H9 (cell line): ENCODE measurements at regions not wholly inside any gene's neighbourhood (a gene's known extent, or its start where the extent isn't known, plus 50 kb on each side); places are given as distances from the start of the nearest gene placed in this dataset.

ENCODE experiments used
- DNase-seq: peaks from one replicate; pipeline ENCODE4 v3.0.0-alpha.2; 2017
- H2AFZ ChIP-seq: one replicate; pipeline ENCODE4 v1.6.1; 2013; ENCODE audit warnings: mild to moderate bottlenecking, low read length, control low read depth, moderate library complexity
- H2AK5ac ChIP-seq: 2 replicates; pipeline ENCODE4 v1.6.1; 2013; ENCODE audit warnings: low read length, control low read depth, mixed read lengths; ENCODE audit not compliant: insufficient read length
- H2BK120ac ChIP-seq: one replicate; pipeline ENCODE4 v1.6.1; 2013; ENCODE audit warnings: low read depth, mild to moderate bottlenecking, low read length, control low read depth, inconsistent platforms; ENCODE audit not compliant: poor library complexity, severe bottlenecking
- H2BK12ac ChIP-seq: 2 replicates; pipeline ENCODE4 v1.6.1; 2013; ENCODE audit warnings: low read length, control low read depth, mixed read lengths, low read depth; ENCODE audit not compliant: insufficient read length
- H2BK15ac ChIP-seq: 2 replicates; pipeline ENCODE4 v1.6.1; 2013; ENCODE audit warnings: low read depth, low read length, control low read depth
- H2BK20ac ChIP-seq: one replicate; pipeline ENCODE4 v1.6.1; 2013; ENCODE audit warnings: low read depth, mild to moderate bottlenecking, low read length, control low read depth, inconsistent platforms; ENCODE audit not compliant: poor library complexity, severe bottlenecking
- H2BK5ac ChIP-seq: 2 replicates; pipeline ENCODE4 v1.6.1; 2013; ENCODE audit warnings: low read length, control low read depth, mixed read lengths; ENCODE audit not compliant: insufficient read length
- H3K14ac ChIP-seq: 2 replicates; pipeline ENCODE4 v1.6.1; 2013; ENCODE audit warnings: low read length, control low read depth; ENCODE audit not compliant: insufficient read depth
- H3K18ac ChIP-seq: 2 replicates; pipeline ENCODE4 v1.6.1; 2013; ENCODE audit warnings: low read depth, mild to moderate bottlenecking, mixed read lengths, low read length, control low read depth; ENCODE audit not compliant: insufficient read length
- H3K23ac ChIP-seq: 2 replicates; pipeline ENCODE4 v1.6.1; 2013; ENCODE audit warnings: low read length, control low read depth, mixed read lengths, low read depth; ENCODE audit not compliant: insufficient read length
- H3K23me2 ChIP-seq: 2 replicates; pipeline ENCODE4 v1.6.1; 2013; ENCODE audit warnings: low read depth, mild to moderate bottlenecking, mixed read lengths, low read length, control low read depth; ENCODE audit not compliant: insufficient read length, poor library complexity, severe bottlenecking
- H3K27ac ChIP-seq: 2 replicates; pipeline ENCODE4 v1.5.1; 2013; ENCODE audit warnings: low read length, control low read depth, mixed read lengths, low read depth; ENCODE audit not compliant: insufficient read length
- H3K27me3 ChIP-seq: 2 replicates; pipeline ENCODE4 v1.6.1; 2013; ENCODE audit warnings: low read length, control low read depth, inconsistent platforms; ENCODE audit not compliant: insufficient read depth
- H3K4ac ChIP-seq: 2 replicates; pipeline ENCODE4 v1.6.1; 2013; ENCODE audit warnings: low read depth, mild to moderate bottlenecking, control low read depth, inconsistent platforms, low read length, moderate library complexity
- H3K4me1 ChIP-seq: 2 replicates; pipeline ENCODE4 v1.6.1; 2013; ENCODE audit warnings: low read length, control low read depth, inconsistent platforms; ENCODE audit not compliant: insufficient read depth
- H3K4me2 ChIP-seq: 2 replicates; pipeline ENCODE4 v1.6.1; 2013; ENCODE audit warnings: low read length, control low read depth, mixed read lengths; ENCODE audit not compliant: insufficient read length, insufficient read depth
- H3K56ac ChIP-seq: 2 replicates; pipeline ENCODE4 v1.6.1; 2013; ENCODE audit warnings: low read depth, mild to moderate bottlenecking, mixed read lengths, low read length, control low read depth; ENCODE audit not compliant: insufficient read length
- H3K79me1 ChIP-seq: 2 replicates; pipeline ENCODE4 v1.6.1; 2013; ENCODE audit warnings: low read depth, mild to moderate bottlenecking, moderate library complexity, low read length, control low read depth, inconsistent platforms; ENCODE audit not compliant: insufficient read depth, poor library complexity, severe bottlenecking
- H3K79me2 ChIP-seq: 2 replicates; pipeline ENCODE4 v1.6.1; 2013; ENCODE audit warnings: low read length, control low read depth, inconsistent platforms; ENCODE audit not compliant: insufficient read depth
- H3K9ac ChIP-seq: 2 replicates; pipeline ENCODE4 v1.6.1; 2013; ENCODE audit warnings: low read length, control low read depth, mixed read lengths; ENCODE audit not compliant: insufficient read length; ENCODE audit errors: extremely low read depth
- H3K9me3 ChIP-seq: one replicate; pipeline ENCODE4 v1.6.1; 2013; ENCODE audit warnings: low read depth, low read length, inconsistent platforms; ENCODE audit not compliant: control insufficient read depth
- H3T11ph ChIP-seq: one replicate; pipeline ENCODE4 v1.6.1; 2013; ENCODE audit warnings: mild to moderate bottlenecking, low read length, control low read depth, inconsistent platforms
- H4K20me1 ChIP-seq: one replicate; pipeline ENCODE4 v1.6.1; 2013; ENCODE audit not compliant: control insufficient read depth, insufficient read length, insufficient read depth
- H4K5ac ChIP-seq: 2 replicates; pipeline ENCODE4 v1.6.1; 2013; ENCODE audit warnings: low read depth, mild to moderate bottlenecking, mixed read lengths, low read length, control low read depth; ENCODE audit not compliant: insufficient read length
- H4K8ac ChIP-seq: replicated peaks from 2 replicates; pipeline ENCODE4 v1.6.1; 2013; ENCODE audit warnings: low read length, control low read depth, mixed read lengths, low read depth; ENCODE audit not compliant: insufficient read length
- H4K91ac ChIP-seq: 2 replicates; pipeline ENCODE4 v1.6.1; 2013; ENCODE audit warnings: low read depth, mild to moderate bottlenecking, moderate library complexity, mixed read lengths, low read length, control low read depth; ENCODE audit not compliant: insufficient read length
- H3K27ac Mint-ChIP-seq, 3 experiments: 2 replicates in 2 of 3; 3 replicates in 1 of 3; pipeline ENCODE4 v1.8.0; 2020 to 2021; ENCODE audit warnings: mixed read lengths in 3 of 3, mild to moderate bottlenecking in 1 of 3, moderate library complexity in 1 of 3
- H3K27me3 Mint-ChIP-seq: 2 replicates; pipeline ENCODE4 v1.8.0; 2021; ENCODE audit warnings: low read depth, mild to moderate bottlenecking, moderate library complexity, mixed read lengths
- H3K36me3 Mint-ChIP-seq, 3 experiments: 2 replicates in 2 of 3; 3 replicates in 1 of 3; pipeline ENCODE4 v1.8.0; 2020 to 2021; ENCODE audit warnings: low read depth in 3 of 3, mixed read lengths in 3 of 3; ENCODE audit not compliant: insufficient read depth in 1 of 3
- H3K4me1 Mint-ChIP-seq, 2 experiments: 2 replicates each; pipeline ENCODE4 v1.8.0; 2020; ENCODE audit warnings: mixed read lengths in 2 of 2
- H3K4me3 Mint-ChIP-seq, 2 experiments: 2 replicates in 1 of 2; 3 replicates in 1 of 2; pipeline ENCODE4 v1.8.0; 2020 to 2021; ENCODE audit warnings: mild to moderate bottlenecking in 2 of 2, mixed read lengths in 2 of 2, moderate library complexity in 1 of 2
- H3K9me3 Mint-ChIP-seq, 2 experiments: 2 replicates in 1 of 2; 3 replicates in 1 of 2; pipeline ENCODE4 v1.8.0; 2020; ENCODE audit warnings: mild to moderate bottlenecking in 2 of 2, mixed read lengths in 2 of 2, moderate library complexity in 1 of 2
- CTCF ChIP-seq: fragments of 200-600 bp; sonication (generic); conservative IDR thresholded peaks from 3 replicates; pipeline ENCODE4 v1.8.0; 2021; ENCODE audit warnings: antibody characterized with exemption, mild to moderate bottlenecking
- WGBS: extraction: QIAGEN DNeasy Blood & Tissue Kit; methylation state at CpG from one replicate; pipeline ENCODE4 v1.1.7; 2013; ENCODE audit warnings: missing lambda C conversion rate, low lambda C conversion rate, mixed read lengths; ENCODE audit not compliant: insufficient read length; ENCODE audit errors: extremely low coverage; 5-methylcytosine and 5-hydroxymethylcytosine counted together

GRCh38 chr1:78387871-78388270, 102.9 kb upstream of the PTGFR start:
- Histone ChIP-seq H3T11ph (no peak overlapping the region), H3K79me2 (no peaks in the 10 kb centered on the region), H3K27me3 (no peaks in the 10 kb centered on the region), H3K27ac (no peak overlapping the region), H4K5ac (no peak overlapping the region), H3K9me3 (no peaks in the 10 kb centered on the region), H3K14ac (no peak overlapping the region), H2AK5ac (no peak overlapping the region), H3K18ac (no peak overlapping the region), H3K56ac (no peak overlapping the region), H2AFZ (no peak overlapping the region), H3K23me2 (no peaks in the 10 kb centered on the region), H3K79me1 (no peaks in the 10 kb centered on the region), H4K20me1 (no peaks in the 10 kb centered on the region), H2BK5ac (no peak overlapping the region), H3K4ac (no peak overlapping the region), H2BK20ac (no peak overlapping the region), H4K91ac (no peak overlapping the region), H3K9ac (no peak overlapping the region), H2BK15ac (no peak overlapping the region), H3K4me1 (no peaks in the 10 kb centered on the region), H3K4me2 (no peak overlapping the region), H4K8ac (no peak overlapping the region), H2BK120ac (no peak overlapping the region), H2BK12ac (no peak overlapping the region), H3K23ac (no peak overlapping the region)
- Mint-ChIP-seq H3K4me3 (no peak overlapping the region), H3K27ac (no peak overlapping the region), H3K27me3 (peaks cover 10% of the 10 kb centered on the region), H3K36me3 (no peaks in the 10 kb centered on the region), H3K4me1 (peaks cover 0 to 3% of the 10 kb centered on the region in 2 experiments; a peak in 3 of 4 replicates), H3K9me3 (no peaks in the 10 kb centered on the region)
- WGBS, result no CpG with 5 or more reads among the region's 1 CpG
- DNase-seq, result no peak
- no peak for TF ChIP-seq CTCF
